HG03039 (cell line): ENCODE measurements at regions not wholly inside any gene's neighbourhood (a gene's known extent, or its start where the extent isn't known, plus 50 kb on each side); places are given as distances from the start of the nearest gene placed in this dataset.
"Not testable (repeated sequence)": the region's sequence is repeated elsewhere in the genome, so short reads cannot be mapped to it uniquely, and the experiment has no call there.

Experiments used
- ATAC-seq: cut with Tn5 transposase; IDR thresholded peaks from one replicate; pipeline ENCODE4 v1.9.1; 2021; ENCODE audit warnings: mild to moderate bottlenecking, moderate library complexity; ENCODE audit not compliant: unreplicated experiment

- no peak for ATAC-seq
Measured at GRCh38 chrY:26638063-26638462, 1016.1 kb downstream of the CDY1 start.

- ATAC-seq, result not testable (repeated sequence)
Measured at GRCh38 chrY:26645856-26646255, 1023.9 kb downstream of the CDY1 start.

- ATAC-seq, result not testable (repeated sequence)
Measured at GRCh38 chrY:26648240-26648639, 1026.3 kb downstream of the CDY1 start.

- ATAC-seq, result not testable (repeated sequence)
Measured at GRCh38 chrY:26664245-26664644, 1042.3 kb downstream of the CDY1 start.

- not testable (repeated sequence) for ATAC-seq
Measured at GRCh38 chrY:26666691-26667090, 1044.8 kb downstream of the CDY1 start.

GRCh38 chrY:26669243-26669642 lies 1047.3 kb downstream of the CDY1 start:
- not testable (repeated sequence) for ATAC-seq

GRCh38 chrY:26670360-26670871 lies 1048.5 kb downstream of the CDY1 start:
- peak; percentile 34 for ATAC-seq

- ATAC-seq, result peak; percentile 53
Measured at GRCh38 chrY:26670881-26671879, 1049.3 kb downstream of the CDY1 start.
